ENCODE measurements at regions not wholly inside any gene's neighbourhood (a gene's known extent, or its start where the extent isn't known, plus 50 kb on each side); places are given as distances from the start of the nearest gene placed in this dataset.
"Not testable (repeated sequence)": the region's sequence is repeated elsewhere in the genome, so short reads cannot be mapped to it uniquely, and the experiment has no call there.

DNA sequence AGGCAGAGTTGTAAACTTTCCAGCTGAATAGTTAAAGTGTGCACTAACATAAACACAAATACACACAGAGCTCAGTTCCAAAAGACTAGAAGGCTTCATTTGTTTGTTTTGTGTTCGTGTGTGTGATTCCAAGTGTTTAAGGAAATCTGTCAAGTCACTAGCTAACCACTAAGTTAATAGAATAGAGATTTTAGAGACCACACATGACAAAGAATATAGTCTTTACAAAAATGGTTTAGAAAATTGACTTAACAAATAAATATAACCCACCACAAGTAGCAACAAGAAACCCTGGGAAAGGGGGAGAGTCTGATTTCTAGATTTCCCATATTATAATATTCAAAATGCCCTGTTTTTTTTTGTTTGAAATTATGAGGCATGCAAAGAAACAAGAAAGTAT is 209.4 kb downstream of the FZD1 start:
- DNase-seq, result no peak

DNA sequence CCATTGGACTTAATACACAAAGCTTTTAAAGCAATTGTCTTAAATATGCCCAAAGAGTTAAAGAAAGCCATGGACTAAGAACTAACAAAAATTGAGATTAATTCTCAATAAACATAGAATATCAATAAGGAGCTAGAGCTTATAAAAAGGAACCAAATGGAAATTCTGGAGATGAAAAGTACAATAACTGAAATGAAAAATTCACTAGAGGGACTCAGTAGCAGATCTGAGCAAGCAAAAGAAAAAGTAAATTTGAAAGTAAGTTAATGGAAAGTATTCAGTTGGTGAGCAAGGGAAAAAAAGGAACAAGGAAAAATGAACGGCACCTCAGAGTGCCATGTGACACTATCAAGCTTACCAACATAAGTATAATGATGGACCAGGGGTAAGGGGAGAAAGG is 209.8 kb downstream of the FZD1 start:
- no peak for DNase-seq

GRCh38 chr7:91480470-91480869 is 216.2 kb downstream of the FZD1 start:
- DNase-seq, result not testable (repeated sequence)

GRCh38 chr7:91491868-91492267 is 227.6 kb downstream of the FZD1 start:
- no peak for DNase-seq

DNA sequence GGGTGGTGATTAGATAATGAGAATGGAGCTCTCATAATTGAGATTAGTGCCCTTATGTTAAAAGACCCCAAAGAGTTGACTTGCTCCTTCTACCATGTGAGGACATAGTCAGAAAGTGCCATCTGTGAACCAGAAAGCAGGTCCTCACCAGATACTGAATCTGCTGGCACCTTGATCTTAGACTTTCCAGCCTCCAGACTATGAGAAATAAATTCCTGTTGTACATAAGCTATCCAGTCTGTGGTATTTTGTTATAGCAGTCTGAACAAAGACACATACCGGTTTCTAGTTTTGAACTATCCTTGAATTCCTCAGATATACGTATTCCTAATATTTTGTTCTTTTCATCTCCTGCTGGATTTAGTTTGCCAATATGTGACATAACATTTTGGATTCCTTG is 228.1 kb downstream of the FZD1 start:
- DNase-seq, result no peak

DNA sequence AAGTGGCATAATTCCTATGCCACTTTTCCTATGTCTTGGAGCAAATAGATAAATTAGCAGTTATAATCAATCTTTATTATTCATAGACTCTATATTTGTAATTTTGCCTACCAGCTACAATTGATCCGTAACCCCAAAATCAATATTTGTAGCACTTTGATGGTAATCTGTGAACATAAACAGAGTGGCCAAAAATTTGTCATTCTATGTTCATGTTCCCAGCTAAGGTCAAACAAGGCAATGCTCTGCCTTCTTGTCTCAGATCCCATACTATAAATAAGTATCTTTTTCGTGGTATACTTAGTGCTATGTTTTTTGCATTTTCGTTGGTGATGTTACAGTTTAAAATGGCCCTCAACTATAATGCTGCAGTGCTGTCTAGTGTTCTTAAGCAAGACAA is 228.5 kb downstream of the FZD1 start:
- DNase-seq, result no peak

DNA sequence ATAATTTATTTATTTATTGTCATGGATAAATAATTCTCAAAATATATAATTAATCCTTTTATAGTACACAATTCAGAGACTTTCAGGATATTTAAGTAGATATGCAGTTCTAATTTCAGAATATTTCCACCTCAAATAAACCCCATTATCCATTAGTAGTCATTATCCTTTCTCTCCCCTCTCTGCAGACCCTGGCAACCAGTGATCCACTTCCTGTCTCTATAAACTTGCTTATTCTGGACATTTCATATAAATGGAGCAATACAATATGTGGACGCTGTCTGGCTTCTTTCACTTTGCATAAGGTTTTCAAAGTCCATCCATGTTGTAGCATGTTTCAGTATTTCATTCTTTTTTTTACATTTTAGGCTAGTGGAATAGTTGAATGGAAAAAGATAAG is 230.2 kb downstream of the FZD1 start:
- DNase-seq, result no peak

- peak; percentile 72 for DNase-seq
Observed at GRCh38 chr7:91496251-91496820, 232.1 kb downstream of the FZD1 start.

DNA sequence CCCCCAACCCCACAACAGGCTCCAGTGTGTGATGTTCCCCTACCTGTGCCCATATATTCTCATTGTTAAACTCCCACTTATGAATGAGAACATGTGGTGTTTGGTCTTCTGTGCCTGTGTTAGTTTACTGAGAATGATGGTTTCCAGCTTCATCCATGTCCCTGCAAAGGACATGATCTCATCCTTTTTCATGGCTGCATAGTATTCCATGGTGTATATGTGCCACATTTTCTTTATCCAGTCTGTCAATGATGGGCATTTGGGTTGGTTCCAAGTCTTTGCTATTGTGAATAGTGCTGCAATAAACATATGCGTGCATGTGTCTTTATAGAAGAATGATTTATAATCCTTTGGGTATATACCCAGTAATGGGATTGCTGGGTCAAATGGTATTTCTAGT is 233.0 kb downstream of the FZD1 start:
- not testable (repeated sequence) for DNase-seq

DNA sequence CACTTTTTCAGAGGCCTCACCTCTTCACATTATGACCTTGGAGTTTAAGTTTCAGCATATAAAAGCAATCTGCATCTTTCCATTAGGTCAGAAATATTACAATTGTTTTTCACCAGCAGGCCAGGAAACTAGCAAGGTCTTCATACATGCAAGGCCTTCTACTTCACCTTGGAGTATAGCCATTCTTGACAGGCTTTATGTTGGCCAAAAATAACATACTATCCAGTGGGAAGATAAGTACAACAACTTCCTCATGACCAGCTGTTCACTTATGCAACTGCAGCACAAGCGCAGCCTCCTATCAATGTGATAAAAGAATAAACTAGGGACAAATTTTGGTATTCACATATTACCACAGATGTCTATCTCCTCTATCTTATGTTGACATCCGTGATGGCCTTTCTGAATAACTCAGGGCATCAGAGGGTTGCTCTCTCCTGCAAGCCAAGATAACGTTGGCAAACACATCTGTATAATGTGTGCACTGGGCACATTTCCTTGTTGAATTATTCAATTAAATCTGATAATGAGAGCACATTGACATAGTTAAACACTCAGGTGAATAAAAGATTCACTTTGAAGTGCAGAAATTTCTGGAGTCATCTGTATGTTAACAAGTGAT is 239.8 kb downstream of the FZD1 start:
- DNase-seq, result peak; percentile 71

GRCh38 chr7:91504919-91505318 is 240.7 kb downstream of the FZD1 start:
- DNase-seq, result no peak

DNA sequence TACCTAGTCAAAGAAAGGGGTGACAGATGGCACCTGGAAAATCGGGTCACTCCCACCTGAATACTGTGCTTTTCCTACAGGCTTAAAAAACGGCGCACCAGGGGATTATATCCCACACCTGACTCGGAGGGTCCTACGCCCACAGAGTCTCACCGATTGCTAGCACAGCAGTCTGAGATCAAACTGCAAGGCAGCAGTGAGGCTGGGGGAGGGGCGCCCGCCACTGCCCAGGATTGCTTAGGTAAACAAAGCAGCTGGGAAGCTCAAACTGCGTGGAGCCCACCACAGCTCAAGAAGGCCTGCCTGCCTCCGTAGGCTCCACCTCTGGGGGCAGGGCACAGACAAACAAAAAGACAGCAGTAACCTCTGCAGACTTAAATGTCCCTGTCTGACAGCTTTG is 242.7 kb downstream of the FZD1 start:
- not testable (repeated sequence) for DNase-seq

- DNase-seq, result not testable (repeated sequence)
Observed at GRCh38 chr7:91511861-91512260, 247.6 kb downstream of the FZD1 start.

GRCh38 chr7:91512958-91513357 is 248.7 kb downstream of the FZD1 start:
- peak; percentile 40 for DNase-seq

GRCh38 chr7:91514591-91514990 is 250.4 kb downstream of the FZD1 start:
- no peak for DNase-seq

- DNase-seq, result no peak
Observed at GRCh38 chr7:91515961-91516360, 251.7 kb downstream of the FZD1 start.

DNA sequence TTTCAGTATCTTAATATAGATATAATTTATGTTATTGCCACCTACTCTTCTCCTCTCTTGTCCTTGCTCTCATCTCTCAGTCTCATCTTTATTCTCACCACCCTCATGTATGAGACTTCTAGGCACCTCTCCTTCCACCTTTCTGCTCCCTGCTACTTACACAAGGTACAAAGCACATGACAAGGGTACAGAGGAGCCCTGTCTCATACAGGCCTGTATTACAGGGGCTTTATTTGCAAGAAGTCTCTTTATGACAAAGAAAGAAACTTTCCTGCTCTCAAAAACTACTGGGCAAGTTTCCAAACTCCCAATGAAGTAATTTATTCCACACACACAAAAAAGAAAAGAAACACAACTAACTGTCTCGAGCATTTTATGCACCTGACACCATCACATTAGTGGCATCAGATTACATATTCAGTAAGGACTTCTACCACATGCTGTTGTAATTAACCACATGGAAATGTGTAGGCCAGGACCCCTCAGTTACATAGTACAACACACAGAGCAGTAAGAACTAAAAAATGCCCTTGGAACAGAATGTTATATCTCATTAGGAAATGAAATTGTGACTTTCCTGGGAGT is 253.1 kb downstream of the FZD1 start:
- no peak for DNase-seq

DNA sequence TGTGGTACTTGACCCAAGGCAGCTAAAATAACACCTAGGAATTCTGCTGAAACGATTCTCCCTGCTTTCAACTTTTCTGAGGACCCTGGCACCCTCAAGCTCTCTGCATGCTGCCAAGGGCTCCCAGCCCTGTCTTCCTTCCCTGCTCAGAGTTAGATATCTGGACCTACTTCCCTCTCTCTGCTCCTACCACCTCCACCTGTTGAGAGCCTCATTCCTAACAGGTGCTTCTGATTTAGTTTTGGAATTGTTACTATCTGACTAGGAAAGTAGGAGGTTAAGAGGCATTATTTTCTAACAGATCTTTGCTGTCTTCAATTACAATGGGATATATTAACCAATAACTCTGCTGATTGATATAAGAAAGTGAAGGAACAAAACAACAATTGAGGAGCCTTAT is 253.8 kb downstream of the FZD1 start:
- DNase-seq, result no peak

- DNase-seq, result no peak
Observed at GRCh38 chr7:91519241-91520158, 255.3 kb downstream of the FZD1 start.

DNA sequence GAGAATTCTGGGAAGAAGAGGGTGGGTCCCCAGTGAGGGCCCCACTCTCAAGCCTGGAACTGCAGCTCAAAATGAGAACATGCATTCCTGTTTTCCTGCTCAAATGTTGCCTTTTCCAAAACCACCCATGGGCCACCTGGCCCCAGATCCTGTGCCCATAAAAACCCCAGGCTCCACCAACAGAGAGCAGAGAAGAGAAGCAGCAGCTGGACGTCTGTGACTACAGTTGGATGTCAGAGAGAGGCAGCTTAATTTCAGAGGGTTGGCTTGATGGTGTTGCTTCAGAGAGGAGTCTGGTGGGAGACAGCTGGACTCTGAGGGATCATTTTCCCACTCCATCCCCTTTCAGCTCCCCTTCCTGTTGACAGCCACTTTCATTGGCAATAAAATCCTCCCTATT is 256.4 kb downstream of the FZD1 start:
- no peak for DNase-seq

GRCh38 chr7:91526404-91526803 is 262.2 kb downstream of the FZD1 start:
- DNase-seq, result no peak

DNA sequence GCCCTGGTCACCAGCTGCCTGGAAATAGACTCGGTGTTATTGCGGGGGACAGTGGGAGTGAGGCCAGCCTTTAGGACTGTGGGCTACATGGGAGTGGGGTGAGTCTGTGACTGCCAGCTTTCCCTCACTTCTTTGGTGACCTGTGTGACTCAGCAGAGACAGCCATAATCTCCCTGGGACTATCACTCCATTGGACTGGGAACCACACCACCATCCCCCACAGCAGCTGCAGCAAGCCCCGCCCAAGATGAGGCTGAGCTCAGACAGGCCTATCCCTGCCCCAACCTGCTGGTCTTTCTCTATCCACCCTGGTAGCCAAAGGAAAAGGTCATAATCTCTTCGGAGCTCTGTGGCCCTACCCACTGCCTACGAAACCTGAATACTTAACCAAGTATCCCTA is 263.2 kb downstream of the FZD1 start:
- no peak for DNase-seq

GRCh38 chr7:91533996-91534395 is 269.8 kb downstream of the FZD1 start:
- DNase-seq, result no peak

All from hematopoietic multipotent progenitor cell treated with erythropoietin and hydrocortisone succinate and interleukin-3 and kit ligand, for 4 days (in vitro differentiated cells).